HCT116 (cell line): ENCODE measurements at regions not wholly inside any gene's neighbourhood (a gene's known extent, or its start where the extent isn't known, plus 50 kb on each side); places are given as distances from the start of the nearest gene placed in this dataset.
A peak's percentile ranks its signal among the peaks of the same experiment; 100 is the strongest.

Experiments
- ATAC-seq: fragments of 200-7000 bp; cut with Tn5 transposase; 2 replicates; pipeline ENCODE4 v1.9.1; 2020; ENCODE audit warnings: mild to moderate bottlenecking, moderate library complexity
- BruUV-seq: library from RNA; stranded (reverse); fragments of 400-500 nt; replicated peaks from 2 replicates; lab custom pipeline; 2021; lab: Mats Ljungman, UMichigan
- CTCF ChIA-PET: fragments of 300-600 bp; sonication (Branson Sonifier 250); formaldehyde crosslinking; loops from one replicate; lab custom pipeline; 2021; ENCODE audit warnings: antibody characterized with exemption; lab: Charles Lee
- POLR2A ChIA-PET: fragments of 300-600, 350-600 bp; sonication (Branson Sonifier 250); formaldehyde crosslinking; loops from one replicate; lab custom pipeline; 2021; ENCODE audit warnings: antibody characterized with exemption; lab: Charles Lee
- RAD21 ChIA-PET, 2 experiments: fragments of 300-600 bp; sonication (Branson Sonifier 250); formaldehyde crosslinking; loops; one replicate each; lab custom pipeline; 2023; ENCODE audit warnings: low total read pairs in 2 of 2; ENCODE audit not compliant: uncharacterized antibody in 2 of 2, unreplicated experiment in 2 of 2, low non-redundant PET in 1 of 2; lab: Charles Lee
- DNase-seq: peaks from one replicate; pipeline ENCODE4 v3.0.0-alpha.2; 2010; ENCODE audit warnings: low read depth, low spot score
- H2AFZ ChIP-seq: fragments of 200-600 bp; shearing (Covaris generic), sonication (generic); 2 replicates; pipeline ENCODE4 v1.6.1; 2017; ENCODE audit warnings: low read depth, mixed run types, mixed read lengths, antibody characterized with exemption, low read length; ENCODE audit not compliant: poor library complexity, severe bottlenecking
- H3K27ac ChIP-seq: 2 replicates; pipeline ENCODE4 v1.5.1; 2012; ENCODE audit warnings: low read depth, low read length
- H3K27me3 ChIP-seq: fragments of 200-600 bp; sonication (generic); 2 replicates; pipeline ENCODE4 v1.6.1; 2016; ENCODE audit warnings: mixed run types, low read length, mixed read lengths; ENCODE audit not compliant: insufficient read depth
- H3K36me3 ChIP-seq, 2 experiments: fragments of 200-500 bp in 1 of 2; fragments of 200-600 bp in 1 of 2; sonication (Bioruptor generic) in 1 of 2; sonication (generic) in 1 of 2; 2 replicates each; pipeline versions ENCODE4 v1.5.1 to v1.6.1; 2014 to 2016; ENCODE audit warnings: low read length in 2 of 2, inconsistent platforms in 1 of 2, mixed read lengths in 1 of 2, mixed run types in 1 of 2; ENCODE audit not compliant: insufficient read depth in 2 of 2, control insufficient read depth in 1 of 2
- H3K4me1 ChIP-seq, 2 experiments: fragments of 200-600 bp in 1 of 2; sonication (generic) in 1 of 2; 2 replicates each; pipeline versions ENCODE4 v1.5.1 to v1.6.1; 2012 to 2017; ENCODE audit warnings: low read length in 2 of 2, inconsistent platforms in 1 of 2, mild to moderate bottlenecking in 1 of 2, mixed read lengths in 1 of 2, mixed run types in 1 of 2, moderate library complexity in 1 of 2; ENCODE audit not compliant: insufficient read depth in 2 of 2, control insufficient read depth in 1 of 2
- H3K4me2 ChIP-seq: fragments of 200-600 bp; sonication (generic); 2 replicates; pipeline ENCODE4 v1.6.1; 2017; ENCODE audit warnings: mixed run types, low read length, mixed read lengths
- H3K4me3 ChIP-seq, 2 experiments: fragments of 200-600 bp in 1 of 2; sonication (generic) in 1 of 2; replicated peaks in 1 of 2; 2 replicates each; pipeline ENCODE4 v1.5.1; 2011 to 2016; ENCODE audit warnings: low read length in 2 of 2, control low read depth in 1 of 2, low read depth in 1 of 2, mild to moderate bottlenecking in 1 of 2, mixed read lengths in 1 of 2, mixed run types in 1 of 2
- H3K79me2 ChIP-seq: fragments of 200-600 bp; sonication (generic); 2 replicates; pipeline ENCODE4 v1.6.1; 2017; ENCODE audit warnings: mild to moderate bottlenecking, mixed run types, low read length, moderate library complexity, mixed read lengths; ENCODE audit not compliant: insufficient read depth
- H3K9ac ChIP-seq: fragments of 200-600 bp; sonication (generic); 2 replicates; pipeline ENCODE4 v1.6.1; 2016; ENCODE audit warnings: low read length, mixed read lengths
- H3K9me2 ChIP-seq: fragments of 200-600 bp; sonication (generic), shearing (Covaris generic); 2 replicates; pipeline ENCODE4 v1.6.1; 2017; ENCODE audit warnings: mixed run types, mild to moderate bottlenecking, moderate library complexity; ENCODE audit not compliant: insufficient read depth
- H3K9me3 ChIP-seq, 2 experiments: fragments of 200-500 bp in 1 of 2; fragments of 200-600 bp in 1 of 2; sonication (Bioruptor generic) in 1 of 2; sonication (generic) in 1 of 2; 2 replicates each; pipeline ENCODE4 v1.6.1; 2014 to 2017; ENCODE audit warnings: low read length in 2 of 2, mixed read lengths in 2 of 2, inconsistent platforms in 1 of 2, low read depth in 1 of 2, mild to moderate bottlenecking in 1 of 2, mixed run types in 1 of 2, moderate library complexity in 1 of 2; ENCODE audit not compliant: control insufficient read depth in 1 of 2, insufficient read depth in 1 of 2
- H4K20me1 ChIP-seq: fragments of 200-600 bp; sonication (generic), shearing (Covaris generic); 2 replicates; pipeline ENCODE4 v1.6.1; 2017; ENCODE audit warnings: mixed run types, mild to moderate bottlenecking, moderate library complexity; ENCODE audit not compliant: insufficient read depth
- CBX3 ChIP-seq: IDR thresholded peaks from 2 replicates; pipeline ENCODE4 v1.6.1; 2012; ENCODE audit warnings: low read depth
- ELF1 ChIP-seq: IDR thresholded peaks from 2 replicates; pipeline ENCODE4 v1.6.1; 2012; ENCODE audit warnings: low read depth, borderline replicate concordance
- EZH2 ChIP-seq: fragments of 200-600 bp; sonication (generic); IDR thresholded peaks from 2 replicates; pipeline ENCODE4 v1.6.1; 2017; ENCODE audit warnings: antibody characterized with exemption, mixed run types
- EZH2phosphoT487 ChIP-seq: fragments of 200-600 bp; IDR thresholded peaks from 2 replicates; pipeline ENCODE4 v1.6.1; 2018; ENCODE audit warnings: antibody characterized with exemption, borderline replicate concordance
- JUND ChIP-seq: IDR thresholded peaks from 2 replicates; pipeline ENCODE4 v1.6.1; 2012
- RAD21 ChIP-seq: IDR thresholded peaks from 2 replicates; pipeline ENCODE4 v1.6.1; 2012; ENCODE audit warnings: low read depth, mild to moderate bottlenecking
- SIN3A ChIP-seq: IDR thresholded peaks from 2 replicates; pipeline ENCODE4 v1.6.1; 2012; ENCODE audit warnings: low read depth
- TCF7L2 ChIP-seq: IDR thresholded peaks from 2 replicates; pipeline ENCODE4 v1.7.0; 2011; ENCODE audit warnings: borderline replicate concordance, inconsistent platforms; ENCODE audit not compliant: insufficient read depth, insufficient read length; ENCODE audit errors: extremely low read depth
- ZFX ChIP-seq: fragments of 450-650 bp; IDR thresholded peaks from 2 replicates; pipeline ENCODE4 v1.6.1; 2017
- ZNF274 ChIP-seq: fragments of 200-500 bp; sonication (Bioruptor generic); IDR thresholded peaks from 2 replicates; pipeline ENCODE4 v1.6.1; 2014; ENCODE audit warnings: mild to moderate bottlenecking, low read depth, low read length, inconsistent platforms
- intact Hi-C: fragments of 100-400 bp; cut with micrococcal nuclease; formaldehyde crosslinking; loops from 2 replicates; pipeline ENCODE4 v1.10.0; 2022
- TF ChIP-seq, protein P1 (sequence below), 3 experiments: fragments of 200-600 bp in 1 of 3; sonication (generic) in 1 of 3; IDR thresholded peaks in 2 of 3; conservative IDR thresholded peaks in 1 of 3; 2 replicates each; pipeline ENCODE4 v1.5.1; 2012 to 2017; ENCODE audit warnings: low read depth in 2 of 3, low read length in 2 of 3, antibody characterized with exemption in 1 of 3, borderline replicate concordance in 1 of 3, control low read depth in 1 of 3, mild to moderate bottlenecking in 1 of 3, mixed read lengths in 1 of 3, mixed run types in 1 of 3, moderate library complexity in 1 of 3; ENCODE audit not compliant: insufficient read depth in 1 of 3
- TF ChIP-seq, protein P2 (sequence below): IDR thresholded peaks from 2 replicates; pipeline ENCODE4 v1.6.1; 2012

DNA sequence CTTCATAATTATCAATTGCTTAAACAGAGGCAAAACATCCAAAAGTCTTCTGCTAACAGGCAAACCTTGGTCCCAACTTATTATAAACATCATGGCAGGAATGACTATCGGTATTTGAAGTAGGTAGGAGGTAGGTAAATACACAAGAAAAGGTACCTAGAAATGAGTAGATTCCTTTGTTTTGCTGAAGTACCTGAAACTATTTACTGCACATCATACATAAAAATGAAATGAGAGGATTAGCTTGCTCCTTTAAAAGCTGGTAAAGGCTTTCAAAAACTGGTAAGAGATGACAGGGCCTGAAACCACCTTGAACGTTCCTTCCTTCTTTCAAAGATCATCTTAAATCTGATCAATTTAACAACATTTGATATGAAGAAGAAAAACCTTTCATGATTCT lies 55.2 kb upstream of the MAPRE2 start:
- POLR2A ChIA-PET = no interaction called here
- H3K4me2 ChIP-seq = no peak overlapping the region
- no peak overlapping the region for H3K9ac ChIP-seq
- no peaks in the 10 kb centered on the region for H3K9me2 ChIP-seq
- H3K36me3 ChIP-seq = no peaks in the 10 kb centered on the region
- BruUV-seq = no TSS peak
- ATAC-seq = no peak
- no peak overlapping the region for H3K4me3 ChIP-seq
- no peak overlapping the region for H3K27ac ChIP-seq
- intact Hi-C loops = no loop called here
- no peaks in the 10 kb centered on the region for H3K9me3 ChIP-seq
- CTCF ChIA-PET = no interaction called here
- TF ChIP-seq, protein P1, sequence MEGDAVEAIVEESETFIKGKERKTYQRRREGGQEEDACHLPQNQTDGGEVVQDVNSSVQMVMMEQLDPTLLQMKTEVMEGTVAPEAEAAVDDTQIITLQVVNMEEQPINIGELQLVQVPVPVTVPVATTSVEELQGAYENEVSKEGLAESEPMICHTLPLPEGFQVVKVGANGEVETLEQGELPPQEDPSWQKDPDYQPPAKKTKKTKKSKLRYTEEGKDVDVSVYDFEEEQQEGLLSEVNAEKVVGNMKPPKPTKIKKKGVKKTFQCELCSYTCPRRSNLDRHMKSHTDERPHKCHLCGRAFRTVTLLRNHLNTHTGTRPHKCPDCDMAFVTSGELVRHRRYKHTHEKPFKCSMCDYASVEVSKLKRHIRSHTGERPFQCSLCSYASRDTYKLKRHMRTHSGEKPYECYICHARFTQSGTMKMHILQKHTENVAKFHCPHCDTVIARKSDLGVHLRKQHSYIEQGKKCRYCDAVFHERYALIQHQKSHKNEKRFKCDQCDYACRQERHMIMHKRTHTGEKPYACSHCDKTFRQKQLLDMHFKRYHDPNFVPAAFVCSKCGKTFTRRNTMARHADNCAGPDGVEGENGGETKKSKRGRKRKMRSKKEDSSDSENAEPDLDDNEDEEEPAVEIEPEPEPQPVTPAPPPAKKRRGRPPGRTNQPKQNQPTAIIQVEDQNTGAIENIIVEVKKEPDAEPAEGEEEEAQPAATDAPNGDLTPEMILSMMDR (IDR thresholded peaks at IDR 0.05 in 2 of 3, conservative IDR thresholded peaks at IDR 0.05 in 1 of 3; ENCODE audit: borderline replicate concordance in 1 of 3, insufficient read depth in 1 of 3, low read depth in 2 of 3, low read length in 2 of 3) = no peak
- TF ChIP-seq ZFX (no peak), ZNF274 (no peak), SIN3A (no peak), RAD21 (no peak), TCF7L2 (no peak), EZH2 (no peak), ELF1 (no peak), JUND (no peak), CBX3 (no peak), EZH2phosphoT487 (no peak)
- TF ChIP-seq, protein P2, sequence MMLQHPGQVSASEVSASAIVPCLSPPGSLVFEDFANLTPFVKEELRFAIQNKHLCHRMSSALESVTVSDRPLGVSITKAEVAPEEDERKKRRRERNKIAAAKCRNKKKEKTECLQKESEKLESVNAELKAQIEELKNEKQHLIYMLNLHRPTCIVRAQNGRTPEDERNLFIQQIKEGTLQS = no peak
- no peaks in the 10 kb centered on the region for H3K27me3 ChIP-seq
- peaks cover 0 to 11% of the 10 kb centered on the region in 2 experiments; a peak in 2 of 4 replicates for H3K4me1 ChIP-seq
- RAD21 ChIA-PET = no interaction called here
- H4K20me1 ChIP-seq = no peaks in the 10 kb centered on the region
- no peaks in the 10 kb centered on the region for H3K79me2 ChIP-seq
- H2AFZ ChIP-seq = peak overlapping the region; percentile 17
- no peak for DNase-seq
